ENCODE measurements at regions not wholly inside any gene's neighbourhood (a gene's known extent, or its start where the extent isn't known, plus 50 kb on each side); places are given as distances from the start of the nearest gene placed in this dataset.

DNA sequence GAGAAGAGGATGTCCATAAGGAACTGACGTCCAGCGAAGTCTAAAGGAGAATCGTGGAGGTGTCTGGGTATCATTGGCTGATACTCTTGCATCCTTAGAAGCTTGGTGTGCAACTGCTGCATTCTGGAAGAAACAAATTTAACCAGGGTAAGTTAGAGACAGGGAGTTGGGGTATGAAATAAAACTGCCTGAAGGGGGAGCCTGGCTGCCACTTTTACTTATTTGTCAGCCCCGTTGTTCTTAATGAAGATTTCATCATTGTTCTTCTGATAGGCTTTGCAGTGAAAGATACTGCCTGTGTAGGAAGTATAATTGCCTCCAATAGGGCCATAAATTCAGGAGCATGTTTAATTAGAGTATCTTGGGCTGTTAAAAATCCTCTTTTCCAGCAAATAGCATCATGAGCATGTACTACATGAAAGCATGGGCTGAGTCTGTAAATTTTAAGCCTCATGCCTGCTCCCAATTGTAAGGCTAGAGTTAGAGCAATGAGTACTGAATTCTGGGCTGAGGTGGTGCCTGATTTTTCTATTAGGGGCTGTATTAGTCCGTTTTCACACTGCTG is 1264.5 kb upstream of the ACO1 start:
- Histone ChIP-seq H3K36me3 (ENCODE audit: control insufficient read depth in 2 of 2, insufficient read depth in 2 of 2, low read length in 1 of 2) (no peaks in the 10 kb centered on the region), H3K27ac (ENCODE audit: control insufficient read depth, insufficient read depth) (no peak overlapping the region), H2AFZ (ENCODE audit: control insufficient read depth, low read depth, low read length) (no peak overlapping the region), H3K9ac (ENCODE audit: control insufficient read depth, insufficient read depth, low read length) (no peak overlapping the region), H3K79me2 (ENCODE audit: control insufficient read depth, insufficient read depth, low read length) (no peaks in the 10 kb centered on the region), H3K27me3 (replicated peaks in 1 of 2; ENCODE audit: control insufficient read depth in 2 of 2, insufficient read depth in 2 of 2, low read length in 1 of 2) (no peaks in the 10 kb centered on the region), H3K4me1 (ENCODE audit: control insufficient read depth, insufficient read depth, low read length) (no peaks in the 10 kb centered on the region), H3K9me3 (replicated peaks; ENCODE audit: control insufficient read depth, insufficient read depth, low read length) (no peaks in the 10 kb centered on the region), H3K4me3 (no peak overlapping the region), H3K4me2 (ENCODE audit: control insufficient read depth, insufficient read depth) (no peak overlapping the region), H4K20me1 (ENCODE audit: control insufficient read depth, insufficient read depth) (no peaks in the 10 kb centered on the region)
- ChIA-PET POLR2A (no interaction called here), CTCF (interaction anchor here (1.0 to 1.9 kb wide), 3 partner anchors 21 to 422 kb away, joined by 3 to 5 read pairs (median 4); no protein-coding TSS in a partner anchor), SMC1A (ENCODE audit: uncharacterized antibody, unreplicated experiment) (no interaction called here), RAD21 (ENCODE audit: unreplicated experiment) (interaction anchor here (1.1 kb wide), 1 partner anchor 422 kb away, joined by 4 read pairs; no protein-coding TSS in a partner anchor)
- FAIRE-seq (no peak), ATAC-seq (peak; percentile 78), DNase-seq (ENCODE audit: low read depth, low spot score) (no peak)
- BruUV-seq (replicated peaks) = no TSS peak
- 3% methylated on average over 5 of the region's 5 CpGs for WGBS (ENCODE audit: insufficient coverage, insufficient replicate concordance, low lambda C conversion rate, missing lambda C conversion rate)
- in situ Hi-C loops (cut with MboI) = loop anchor here (10.0 kb wide), 1 partner anchor 1125 kb away; no protein-coding TSS in a partner anchor
- intact Hi-C loops (cut with micrococcal nuclease; ENCODE audit: unreplicated experiment) = loop anchor here (1.0 to 10.0 kb wide), 2 partner anchors 425 to 680 kb away; no protein-coding TSS in a partner anchor
- TF ChIP-seq, protein P1, sequence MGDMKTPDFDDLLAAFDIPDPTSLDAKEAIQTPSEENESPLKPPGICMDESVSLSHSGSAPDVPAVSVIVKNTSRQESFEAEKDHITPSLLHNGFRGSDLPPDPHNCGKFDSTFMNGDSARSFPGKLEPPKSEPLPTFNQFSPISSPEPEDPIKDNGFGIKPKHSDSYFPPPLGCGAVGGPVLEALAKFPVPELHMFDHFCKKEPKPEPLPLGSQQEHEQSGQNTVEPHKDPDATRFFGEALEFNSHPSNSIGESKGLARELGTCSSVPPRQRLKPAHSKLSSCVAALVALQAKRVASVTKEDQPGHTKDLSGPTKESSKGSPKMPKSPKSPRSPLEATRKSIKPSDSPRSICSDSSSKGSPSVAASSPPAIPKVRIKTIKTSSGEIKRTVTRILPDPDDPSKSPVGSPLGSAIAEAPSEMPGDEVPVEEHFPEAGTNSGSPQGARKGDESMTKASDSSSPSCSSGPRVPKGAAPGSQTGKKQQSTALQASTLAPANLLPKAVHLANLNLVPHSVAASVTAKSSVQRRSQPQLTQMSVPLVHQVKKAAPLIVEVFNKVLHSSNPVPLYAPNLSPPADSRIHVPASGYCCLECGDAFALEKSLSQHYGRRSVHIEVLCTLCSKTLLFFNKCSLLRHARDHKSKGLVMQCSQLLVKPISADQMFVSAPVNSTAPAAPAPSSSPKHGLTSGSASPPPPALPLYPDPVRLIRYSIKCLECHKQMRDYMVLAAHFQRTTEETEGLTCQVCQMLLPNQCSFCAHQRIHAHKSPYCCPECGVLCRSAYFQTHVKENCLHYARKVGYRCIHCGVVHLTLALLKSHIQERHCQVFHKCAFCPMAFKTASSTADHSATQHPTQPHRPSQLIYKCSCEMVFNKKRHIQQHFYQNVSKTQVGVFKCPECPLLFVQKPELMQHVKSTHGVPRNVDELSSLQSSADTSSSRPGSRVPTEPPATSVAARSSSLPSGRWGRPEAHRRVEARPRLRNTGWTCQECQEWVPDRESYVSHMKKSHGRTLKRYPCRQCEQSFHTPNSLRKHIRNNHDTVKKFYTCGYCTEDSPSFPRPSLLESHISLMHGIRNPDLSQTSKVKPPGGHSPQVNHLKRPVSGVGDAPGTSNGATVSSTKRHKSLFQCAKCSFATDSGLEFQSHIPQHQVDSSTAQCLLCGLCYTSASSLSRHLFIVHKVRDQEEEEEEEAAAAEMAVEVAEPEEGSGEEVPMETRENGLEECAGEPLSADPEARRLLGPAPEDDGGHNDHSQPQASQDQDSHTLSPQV (IDR thresholded peaks at IDR 0.05) = no peak
- TF ChIP-seq, protein P2, sequence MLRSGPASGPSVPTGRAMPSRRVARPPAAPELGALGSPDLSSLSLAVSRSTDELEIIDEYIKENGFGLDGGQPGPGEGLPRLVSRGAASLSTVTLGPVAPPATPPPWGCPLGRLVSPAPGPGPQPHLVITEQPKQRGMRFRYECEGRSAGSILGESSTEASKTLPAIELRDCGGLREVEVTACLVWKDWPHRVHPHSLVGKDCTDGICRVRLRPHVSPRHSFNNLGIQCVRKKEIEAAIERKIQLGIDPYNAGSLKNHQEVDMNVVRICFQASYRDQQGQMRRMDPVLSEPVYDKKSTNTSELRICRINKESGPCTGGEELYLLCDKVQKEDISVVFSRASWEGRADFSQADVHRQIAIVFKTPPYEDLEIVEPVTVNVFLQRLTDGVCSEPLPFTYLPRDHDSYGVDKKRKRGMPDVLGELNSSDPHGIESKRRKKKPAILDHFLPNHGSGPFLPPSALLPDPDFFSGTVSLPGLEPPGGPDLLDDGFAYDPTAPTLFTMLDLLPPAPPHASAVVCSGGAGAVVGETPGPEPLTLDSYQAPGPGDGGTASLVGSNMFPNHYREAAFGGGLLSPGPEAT (IDR thresholded peaks at IDR 0.05; ENCODE audit: low read depth) = no peak
- TF ChIP-seq RAD21 (IDR thresholded peaks at IDR 0.05; ENCODE audit: insufficient read depth, low read depth, low read length) = peak; percentile 81
- TF ChIP-seq, protein P3, sequence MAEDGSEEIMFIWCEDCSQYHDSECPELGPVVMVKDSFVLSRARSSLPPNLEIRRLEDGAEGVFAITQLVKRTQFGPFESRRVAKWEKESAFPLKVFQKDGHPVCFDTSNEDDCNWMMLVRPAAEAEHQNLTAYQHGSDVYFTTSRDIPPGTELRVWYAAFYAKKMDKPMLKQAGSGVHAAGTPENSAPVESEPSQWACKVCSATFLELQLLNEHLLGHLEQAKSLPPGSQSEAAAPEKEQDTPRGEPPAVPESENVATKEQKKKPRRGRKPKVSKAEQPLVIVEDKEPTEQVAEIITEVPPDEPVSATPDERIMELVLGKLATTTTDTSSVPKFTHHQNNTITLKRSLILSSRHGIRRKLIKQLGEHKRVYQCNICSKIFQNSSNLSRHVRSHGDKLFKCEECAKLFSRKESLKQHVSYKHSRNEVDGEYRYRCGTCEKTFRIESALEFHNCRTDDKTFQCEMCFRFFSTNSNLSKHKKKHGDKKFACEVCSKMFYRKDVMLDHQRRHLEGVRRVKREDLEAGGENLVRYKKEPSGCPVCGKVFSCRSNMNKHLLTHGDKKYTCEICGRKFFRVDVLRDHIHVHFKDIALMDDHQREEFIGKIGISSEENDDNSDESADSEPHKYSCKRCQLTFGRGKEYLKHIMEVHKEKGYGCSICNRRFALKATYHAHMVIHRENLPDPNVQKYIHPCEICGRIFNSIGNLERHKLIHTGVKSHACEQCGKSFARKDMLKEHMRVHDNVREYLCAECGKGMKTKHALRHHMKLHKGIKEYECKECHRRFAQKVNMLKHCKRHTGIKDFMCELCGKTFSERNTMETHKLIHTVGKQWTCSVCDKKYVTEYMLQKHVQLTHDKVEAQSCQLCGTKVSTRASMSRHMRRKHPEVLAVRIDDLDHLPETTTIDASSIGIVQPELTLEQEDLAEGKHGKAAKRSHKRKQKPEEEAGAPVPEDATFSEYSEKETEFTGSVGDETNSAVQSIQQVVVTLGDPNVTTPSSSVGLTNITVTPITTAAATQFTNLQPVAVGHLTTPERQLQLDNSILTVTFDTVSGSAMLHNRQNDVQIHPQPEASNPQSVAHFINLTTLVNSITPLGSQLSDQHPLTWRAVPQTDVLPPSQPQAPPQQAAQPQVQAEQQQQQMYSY (CRISPR knock-in tag; IDR thresholded peaks at IDR 0.05) = no peak
- no peak for TF ChIP-seq TCF7 (IDR thresholded peaks at IDR 0.05; ENCODE audit: borderline replicate concordance)
- no peak for TF ChIP-seq WRNIP1 (IDR thresholded peaks at IDR 0.05; ENCODE audit: borderline replicate concordance, low read depth, low read length)
- TF ChIP-seq ZNF384 (IDR thresholded peaks at IDR 0.05; ENCODE audit: borderline replicate concordance, low read depth, low read length) = no peak
- TF ChIP-seq, protein P4, sequence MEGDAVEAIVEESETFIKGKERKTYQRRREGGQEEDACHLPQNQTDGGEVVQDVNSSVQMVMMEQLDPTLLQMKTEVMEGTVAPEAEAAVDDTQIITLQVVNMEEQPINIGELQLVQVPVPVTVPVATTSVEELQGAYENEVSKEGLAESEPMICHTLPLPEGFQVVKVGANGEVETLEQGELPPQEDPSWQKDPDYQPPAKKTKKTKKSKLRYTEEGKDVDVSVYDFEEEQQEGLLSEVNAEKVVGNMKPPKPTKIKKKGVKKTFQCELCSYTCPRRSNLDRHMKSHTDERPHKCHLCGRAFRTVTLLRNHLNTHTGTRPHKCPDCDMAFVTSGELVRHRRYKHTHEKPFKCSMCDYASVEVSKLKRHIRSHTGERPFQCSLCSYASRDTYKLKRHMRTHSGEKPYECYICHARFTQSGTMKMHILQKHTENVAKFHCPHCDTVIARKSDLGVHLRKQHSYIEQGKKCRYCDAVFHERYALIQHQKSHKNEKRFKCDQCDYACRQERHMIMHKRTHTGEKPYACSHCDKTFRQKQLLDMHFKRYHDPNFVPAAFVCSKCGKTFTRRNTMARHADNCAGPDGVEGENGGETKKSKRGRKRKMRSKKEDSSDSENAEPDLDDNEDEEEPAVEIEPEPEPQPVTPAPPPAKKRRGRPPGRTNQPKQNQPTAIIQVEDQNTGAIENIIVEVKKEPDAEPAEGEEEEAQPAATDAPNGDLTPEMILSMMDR (IDR thresholded peaks at IDR 0.05 in 2 of 3, conservative IDR thresholded peaks at IDR 0.05 in 1 of 3; ENCODE audit: control insufficient read depth in 2 of 3, extremely low read depth in 1 of 3, insufficient read depth in 1 of 3, low read depth in 3 of 3, low read length in 3 of 3) = peak; percentile 52 to 70 (median 52)
- no peak for TF ChIP-seq KLF5 (IDR thresholded peaks at IDR 0.05; ENCODE audit: partially characterized antibody)
- no peak for TF ChIP-seq CBFB (IDR thresholded peaks at IDR 0.05; ENCODE audit: low read depth)
- TF ChIP-seq SMC3 (IDR thresholded peaks at IDR 0.05; ENCODE audit: borderline replicate concordance, low read length) = peak; percentile 72; the same call in 1 of the 2 replicates
- TF ChIP-seq YY1 (IDR thresholded peaks at IDR 0.05; ENCODE audit: low read depth, low read length) = no peak
